OCI-LY7 (cell line): ENCODE measurements at regions not wholly inside any gene's neighbourhood (a gene's known extent, or its start where the extent isn't known, plus 50 kb on each side); places are given as distances from the start of the nearest gene placed in this dataset.

ENCODE experiments used
- BruUV-seq: library from RNA; stranded (reverse); fragments of 400-500 nt; replicated peaks from 2 replicates; lab custom pipeline; 2021; lab: Mats Ljungman, UMichigan
- CTCF ChIA-PET: fragments of 300-600 bp; sonication (Branson Sonifier 250); formaldehyde crosslinking; loops from one replicate; lab custom pipeline; 2022; ENCODE audit warnings: antibody characterized with exemption; ENCODE audit not compliant: unreplicated experiment; lab: Charles Lee
- POLR2A ChIA-PET: fragments of 300-600 bp; sonication (Branson Sonifier 250); formaldehyde crosslinking; loops from one replicate; lab custom pipeline; 2022; ENCODE audit warnings: antibody characterized with exemption; lab: Charles Lee
- DNase-seq: peaks from one replicate; pipeline ENCODE4 v3.0.0-alpha.2; 2015; ENCODE audit warnings: low spot score
- H2AFZ ChIP-seq: fragments of 200-600 bp; sonication (generic), shearing (Covaris generic); 2 replicates; pipeline ENCODE4 v1.6.1; 2014; ENCODE audit warnings: mild to moderate bottlenecking, antibody characterized with exemption, low read length, moderate library complexity
- H3K27ac ChIP-seq: fragments of 200-600 bp; sonication (generic); 2 replicates; pipeline ENCODE4 v1.5.1; 2014; ENCODE audit warnings: mixed run types, low read depth, mild to moderate bottlenecking, moderate library complexity, low read length, inconsistent platforms; ENCODE audit not compliant: poor library complexity, severe bottlenecking
- H3K36me3 ChIP-seq: fragments of 200-600 bp; sonication (generic); 2 replicates; pipeline ENCODE4 v1.6.1; 2014; ENCODE audit warnings: mild to moderate bottlenecking, antibody characterized with exemption, low read length, moderate library complexity, mixed read lengths; ENCODE audit not compliant: insufficient read depth
- H3K4me1 ChIP-seq: fragments of 200-600 bp; sonication (generic); 2 replicates; pipeline ENCODE4 v1.5.1; 2014; ENCODE audit warnings: mild to moderate bottlenecking, low read length; ENCODE audit not compliant: insufficient read depth, poor library complexity, severe bottlenecking
- H3K4me2 ChIP-seq: fragments of 200-600 bp; sonication (generic); 2 replicates; pipeline ENCODE4 v1.6.1; 2014; ENCODE audit warnings: mild to moderate bottlenecking, low read length
- H3K4me3 ChIP-seq: fragments of 200-600 bp; sonication (generic); 2 replicates; pipeline ENCODE4 v1.5.1; 2014; ENCODE audit warnings: mild to moderate bottlenecking, low read depth, low read length; ENCODE audit not compliant: poor library complexity, severe bottlenecking
- H3K79me2 ChIP-seq: fragments of 200-600 bp; sonication (generic); 2 replicates; pipeline ENCODE4 v1.6.1; 2016; ENCODE audit warnings: low read depth, mild to moderate bottlenecking, low read length, moderate library complexity, mixed read lengths; ENCODE audit not compliant: insufficient read depth
- H3K9me2 ChIP-seq: fragments of 200-600 bp; sonication (generic); 2 replicates; pipeline ENCODE4 v1.6.1; 2016; ENCODE audit warnings: mild to moderate bottlenecking, low read length, mixed read lengths; ENCODE audit not compliant: insufficient read depth
- H3K9me3 ChIP-seq: fragments of 200-600 bp; sonication (generic); 2 replicates; pipeline ENCODE4 v1.6.1; 2014; ENCODE audit warnings: mild to moderate bottlenecking, mixed run types, low read length, mixed read lengths
- H4K20me1 ChIP-seq: fragments of 200-600 bp; sonication (generic); 2 replicates; pipeline ENCODE4 v1.6.1; 2014; ENCODE audit warnings: mild to moderate bottlenecking, antibody characterized with exemption, low read length, moderate library complexity, mixed read lengths; ENCODE audit not compliant: insufficient read depth
- EZH2phosphoT487 ChIP-seq: fragments of 200-600 bp; sonication (generic); IDR thresholded peaks from 2 replicates; pipeline ENCODE4 v1.6.1; 2018; ENCODE audit warnings: low read depth, borderline replicate concordance, mild to moderate bottlenecking, mixed run types, antibody characterized with exemption, low read length, moderate library complexity, mixed read lengths
- intact Hi-C: fragments of 100-400 bp; cut with micrococcal nuclease; formaldehyde crosslinking; loops from one replicate; pipeline ENCODE4 v1.10.0; 2022; ENCODE audit not compliant: unreplicated experiment
- TF ChIP-seq, protein P1 (sequence below): fragments of 200-600 bp; sonication (generic); conservative IDR thresholded peaks from 2 replicates; pipeline ENCODE4 v1.5.1; 2014; ENCODE audit warnings: mild to moderate bottlenecking, antibody characterized with exemption, low read length, moderate library complexity, mixed read lengths

DNA sequence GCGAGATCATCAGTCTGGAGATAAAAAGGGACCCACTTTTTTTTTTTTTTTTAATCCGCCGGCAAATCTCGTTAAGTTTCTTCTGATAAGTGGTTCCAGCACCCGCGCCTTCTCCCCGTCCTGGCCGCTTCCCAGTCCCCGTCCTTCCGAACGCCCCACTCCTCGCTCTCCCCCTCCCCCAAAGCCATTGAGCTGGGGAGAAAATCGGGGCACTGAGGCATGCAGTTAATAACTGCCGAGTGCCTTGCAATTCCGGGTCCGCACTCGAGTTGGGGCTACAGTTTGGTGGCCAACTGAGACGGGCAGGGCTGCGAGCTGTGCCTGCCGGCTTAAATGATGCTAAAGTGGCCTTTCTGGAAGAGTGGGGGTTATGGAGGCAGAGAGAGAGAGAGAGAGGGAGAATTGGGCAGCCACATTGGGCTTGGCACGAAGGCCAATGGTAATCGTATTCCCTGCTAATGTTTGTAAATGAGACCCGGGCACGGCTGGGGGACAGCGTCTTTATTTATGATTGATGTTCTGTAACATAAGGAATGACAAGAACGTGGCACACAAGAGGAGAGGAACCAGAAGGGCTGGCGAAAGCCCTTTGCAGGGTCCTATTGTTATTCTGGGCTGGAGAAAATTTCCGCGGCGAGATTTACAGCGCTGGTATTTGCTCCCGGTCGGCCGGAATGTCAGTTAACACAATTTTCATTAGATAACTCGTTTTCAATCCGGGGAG, 115.4 kb upstream of the MYL2 start:
- no peak for DNase-seq
- Histone ChIP-seq H3K4me3 (no peak overlapping the region), H4K20me1 (no peaks in the 10 kb centered on the region), H2AFZ (no peak overlapping the region), H3K9me2 (no peaks in the 10 kb centered on the region), H3K36me3 (no peaks in the 10 kb centered on the region), H3K27ac (no peak overlapping the region), H3K9me3 (no peaks in the 10 kb centered on the region), H3K79me2 (no peaks in the 10 kb centered on the region), H3K4me2 (no peak overlapping the region), H3K4me1 (peaks cover 19% of the 10 kb centered on the region)
- CTCF ChIA-PET = no interaction called here
- POLR2A ChIA-PET = no interaction called here
- TF ChIP-seq, protein P1, sequence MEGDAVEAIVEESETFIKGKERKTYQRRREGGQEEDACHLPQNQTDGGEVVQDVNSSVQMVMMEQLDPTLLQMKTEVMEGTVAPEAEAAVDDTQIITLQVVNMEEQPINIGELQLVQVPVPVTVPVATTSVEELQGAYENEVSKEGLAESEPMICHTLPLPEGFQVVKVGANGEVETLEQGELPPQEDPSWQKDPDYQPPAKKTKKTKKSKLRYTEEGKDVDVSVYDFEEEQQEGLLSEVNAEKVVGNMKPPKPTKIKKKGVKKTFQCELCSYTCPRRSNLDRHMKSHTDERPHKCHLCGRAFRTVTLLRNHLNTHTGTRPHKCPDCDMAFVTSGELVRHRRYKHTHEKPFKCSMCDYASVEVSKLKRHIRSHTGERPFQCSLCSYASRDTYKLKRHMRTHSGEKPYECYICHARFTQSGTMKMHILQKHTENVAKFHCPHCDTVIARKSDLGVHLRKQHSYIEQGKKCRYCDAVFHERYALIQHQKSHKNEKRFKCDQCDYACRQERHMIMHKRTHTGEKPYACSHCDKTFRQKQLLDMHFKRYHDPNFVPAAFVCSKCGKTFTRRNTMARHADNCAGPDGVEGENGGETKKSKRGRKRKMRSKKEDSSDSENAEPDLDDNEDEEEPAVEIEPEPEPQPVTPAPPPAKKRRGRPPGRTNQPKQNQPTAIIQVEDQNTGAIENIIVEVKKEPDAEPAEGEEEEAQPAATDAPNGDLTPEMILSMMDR = no peak
- no peak for TF ChIP-seq EZH2phosphoT487
- no TSS peak for BruUV-seq
- intact Hi-C loops = loop anchor here (5.0 kb wide), 1 partner anchor 67 kb away; no protein-coding TSS in a partner anchor

DNA sequence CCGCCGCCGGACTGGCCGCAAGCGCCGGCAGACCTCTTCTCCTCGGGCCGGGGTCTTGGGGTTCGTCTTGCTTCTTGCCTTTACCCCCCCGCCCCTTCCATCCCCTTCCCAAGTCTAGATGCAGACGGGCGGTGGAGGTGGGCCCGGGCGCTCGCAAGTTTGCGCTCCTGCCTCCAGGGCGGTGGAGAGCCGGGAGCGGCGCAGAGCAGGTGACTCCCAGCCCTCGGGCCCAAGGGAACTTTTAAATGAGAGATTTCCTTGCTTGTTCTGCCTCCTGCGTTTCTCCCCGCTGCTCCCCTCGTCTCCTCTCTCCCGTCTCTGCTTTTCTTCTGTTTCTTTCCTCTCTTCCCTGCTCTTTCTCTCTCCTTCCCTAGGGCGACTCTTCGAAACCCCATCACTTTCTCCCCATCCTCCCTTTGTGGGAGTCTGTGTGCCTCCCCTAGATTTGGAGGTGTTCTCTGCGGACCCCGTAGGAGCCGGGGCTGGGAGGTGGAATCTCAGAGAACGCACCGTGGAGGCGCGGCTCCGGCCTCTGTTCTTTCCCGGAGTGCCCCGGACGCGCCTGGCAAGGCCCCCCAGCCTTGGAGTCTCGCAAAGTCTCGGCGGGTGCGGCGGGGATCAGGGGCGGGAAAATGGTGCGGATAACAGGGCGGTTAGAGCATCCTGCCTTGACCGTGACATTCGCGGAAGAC, 114.7 kb upstream of the MYL2 start:
- Histone ChIP-seq H3K9me2 (no peaks in the 10 kb centered on the region), H3K36me3 (no peaks in the 10 kb centered on the region), H3K4me2 (no peak overlapping the region), H3K4me3 (no peak overlapping the region), H3K79me2 (no peaks in the 10 kb centered on the region), H2AFZ (no peak overlapping the region), H3K9me3 (no peaks in the 10 kb centered on the region), H4K20me1 (no peaks in the 10 kb centered on the region), H3K27ac (no peak overlapping the region), H3K4me1 (peaks cover 19% of the 10 kb centered on the region)
- POLR2A ChIA-PET = no interaction called here
- intact Hi-C loops = loop anchor here (5.0 kb wide), 1 partner anchor 67 kb away; no protein-coding TSS in a partner anchor
- TF ChIP-seq EZH2phosphoT487 = no peak
- TF ChIP-seq, protein P1 = no peak
- BruUV-seq = no TSS peak
- DNase-seq = no peak
- CTCF ChIA-PET = no interaction called here
